ENCODE measurements at regions not wholly inside any gene's neighbourhood (a gene's known extent, or its start where the extent isn't known, plus 50 kb on each side); places are given as distances from the start of the nearest gene placed in this dataset.

DNA sequence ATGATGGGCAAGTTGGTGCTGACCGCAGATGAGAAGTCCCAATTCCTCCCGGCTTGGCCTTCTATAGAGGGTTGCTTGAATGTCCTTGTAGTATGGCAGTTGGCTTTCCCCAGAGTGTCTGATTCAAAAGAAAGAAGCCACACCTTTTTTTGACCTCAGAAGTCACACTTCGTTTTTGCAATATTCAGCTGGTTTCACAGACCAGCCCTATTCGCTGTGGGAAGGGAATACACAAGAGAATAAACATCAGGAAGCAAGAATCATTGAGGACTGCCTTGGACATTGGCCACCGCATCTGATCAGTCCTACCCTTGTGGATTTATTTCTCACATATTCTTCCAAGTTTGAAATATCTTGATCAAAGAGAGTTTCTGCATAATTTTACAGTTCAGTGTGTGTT, 228.6 kb upstream of the SUCLG2 start:
- Histone ChIP-seq H3K9me3 (ENCODE audit: severe bottlenecking) (no peaks in the 10 kb centered on the region), H3K27ac (no peak overlapping the region), H3K4me3 (ENCODE audit: low read depth, low read length) (no peak overlapping the region), H3K27me3 (ENCODE audit: insufficient read depth, low read depth, severe bottlenecking) (no peaks in the 10 kb centered on the region), H3K36me3 (no peaks in the 10 kb centered on the region)
- TF ChIP-seq, protein P1, sequence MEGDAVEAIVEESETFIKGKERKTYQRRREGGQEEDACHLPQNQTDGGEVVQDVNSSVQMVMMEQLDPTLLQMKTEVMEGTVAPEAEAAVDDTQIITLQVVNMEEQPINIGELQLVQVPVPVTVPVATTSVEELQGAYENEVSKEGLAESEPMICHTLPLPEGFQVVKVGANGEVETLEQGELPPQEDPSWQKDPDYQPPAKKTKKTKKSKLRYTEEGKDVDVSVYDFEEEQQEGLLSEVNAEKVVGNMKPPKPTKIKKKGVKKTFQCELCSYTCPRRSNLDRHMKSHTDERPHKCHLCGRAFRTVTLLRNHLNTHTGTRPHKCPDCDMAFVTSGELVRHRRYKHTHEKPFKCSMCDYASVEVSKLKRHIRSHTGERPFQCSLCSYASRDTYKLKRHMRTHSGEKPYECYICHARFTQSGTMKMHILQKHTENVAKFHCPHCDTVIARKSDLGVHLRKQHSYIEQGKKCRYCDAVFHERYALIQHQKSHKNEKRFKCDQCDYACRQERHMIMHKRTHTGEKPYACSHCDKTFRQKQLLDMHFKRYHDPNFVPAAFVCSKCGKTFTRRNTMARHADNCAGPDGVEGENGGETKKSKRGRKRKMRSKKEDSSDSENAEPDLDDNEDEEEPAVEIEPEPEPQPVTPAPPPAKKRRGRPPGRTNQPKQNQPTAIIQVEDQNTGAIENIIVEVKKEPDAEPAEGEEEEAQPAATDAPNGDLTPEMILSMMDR (IDR thresholded peaks at IDR 0.05; ENCODE audit: low read depth, low read length), result no peak
- DNase-seq, result no peak

DNA sequence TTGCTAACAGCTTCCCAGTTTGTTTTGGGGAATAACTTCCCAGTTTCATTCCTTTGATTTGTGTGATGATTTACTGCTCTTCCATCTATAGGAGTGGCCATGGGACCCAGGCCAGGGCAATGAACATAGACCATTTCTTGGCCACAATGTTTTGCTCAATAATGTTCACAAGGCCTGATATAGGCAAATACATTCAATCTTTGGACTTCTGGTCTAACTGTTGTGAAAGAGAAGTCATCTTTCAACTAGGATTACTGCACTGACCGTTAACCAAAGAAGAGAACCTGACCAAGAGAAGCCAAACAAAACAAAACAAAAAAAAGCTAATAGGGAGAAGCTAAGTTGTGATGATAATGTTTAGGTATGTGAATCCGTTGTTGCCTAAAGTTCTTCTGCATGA, 221.8 kb upstream of the SUCLG2 start:
- Histone ChIP-seq H3K4me3 (ENCODE audit: low read depth, low read length) (no peak overlapping the region), H3K9me3 (ENCODE audit: severe bottlenecking) (no peaks in the 10 kb centered on the region), H3K36me3 (no peaks in the 10 kb centered on the region), H3K27ac (no peak overlapping the region), H3K27me3 (ENCODE audit: insufficient read depth, low read depth, severe bottlenecking) (no peaks in the 10 kb centered on the region)
- DNase-seq, result no peak
- TF ChIP-seq, protein P1 (IDR thresholded peaks at IDR 0.05; ENCODE audit: low read depth, low read length), result no peak

DNA sequence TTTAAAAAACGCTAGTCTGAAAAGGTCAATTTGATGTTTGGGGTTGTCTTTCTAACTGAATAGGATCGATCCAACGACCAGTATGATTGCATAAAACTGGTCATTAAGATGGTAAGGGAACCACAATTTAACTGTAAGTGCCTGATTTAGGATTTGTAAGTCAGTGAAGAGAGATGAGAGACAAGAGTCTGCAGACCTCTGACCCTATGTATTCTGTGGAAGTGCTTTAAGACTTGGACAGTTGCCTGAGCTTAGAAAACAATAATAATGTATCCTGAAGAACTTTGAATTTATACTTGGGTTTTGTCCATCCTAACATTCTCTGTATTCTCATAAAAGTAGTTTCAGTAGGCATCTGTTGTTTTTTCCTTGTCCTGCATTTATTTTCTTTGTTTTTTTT, 221.4 kb upstream of the SUCLG2 start:
- no peaks in the 10 kb centered on the region for H3K36me3 ChIP-seq
- no peaks in the 10 kb centered on the region for H3K27me3 ChIP-seq (ENCODE audit: insufficient read depth, low read depth, severe bottlenecking)
- H3K27ac ChIP-seq, result no peak overlapping the region
- no peak for DNase-seq
- no peak overlapping the region for H3K4me3 ChIP-seq (ENCODE audit: low read depth, low read length)
- TF ChIP-seq, protein P1 (IDR thresholded peaks at IDR 0.05; ENCODE audit: low read depth, low read length), result no peak
- H3K9me3 ChIP-seq (ENCODE audit: severe bottlenecking), result no peaks in the 10 kb centered on the region

DNA sequence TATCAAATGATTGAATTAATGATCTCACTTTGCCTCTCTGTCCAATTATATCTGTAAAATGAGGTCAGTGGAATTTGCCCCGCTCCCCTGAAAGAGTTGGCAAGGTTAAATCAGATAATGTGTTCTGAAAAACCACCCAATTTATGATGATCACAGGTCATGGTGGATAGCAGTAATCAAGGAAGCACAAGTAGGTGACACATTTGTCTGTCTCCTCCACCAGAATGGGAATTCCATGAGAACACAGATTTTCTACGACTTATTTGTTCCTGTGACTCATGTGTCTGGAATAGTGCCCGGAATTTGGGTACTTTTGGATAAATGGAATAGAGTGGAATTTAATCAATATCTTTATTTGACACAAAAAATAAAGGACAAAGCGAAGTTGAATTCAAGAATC, 220.9 kb upstream of the SUCLG2 start:
- no peak overlapping the region for H3K27ac ChIP-seq
- no peak for DNase-seq
- no peaks in the 10 kb centered on the region for H3K27me3 ChIP-seq (ENCODE audit: insufficient read depth, low read depth, severe bottlenecking)
- H3K9me3 ChIP-seq (ENCODE audit: severe bottlenecking), result no peaks in the 10 kb centered on the region
- no peak overlapping the region for H3K4me3 ChIP-seq (ENCODE audit: low read depth, low read length)
- TF ChIP-seq, protein P1 (IDR thresholded peaks at IDR 0.05; ENCODE audit: low read depth, low read length), result no peak
- H3K36me3 ChIP-seq, result no peaks in the 10 kb centered on the region

DNA sequence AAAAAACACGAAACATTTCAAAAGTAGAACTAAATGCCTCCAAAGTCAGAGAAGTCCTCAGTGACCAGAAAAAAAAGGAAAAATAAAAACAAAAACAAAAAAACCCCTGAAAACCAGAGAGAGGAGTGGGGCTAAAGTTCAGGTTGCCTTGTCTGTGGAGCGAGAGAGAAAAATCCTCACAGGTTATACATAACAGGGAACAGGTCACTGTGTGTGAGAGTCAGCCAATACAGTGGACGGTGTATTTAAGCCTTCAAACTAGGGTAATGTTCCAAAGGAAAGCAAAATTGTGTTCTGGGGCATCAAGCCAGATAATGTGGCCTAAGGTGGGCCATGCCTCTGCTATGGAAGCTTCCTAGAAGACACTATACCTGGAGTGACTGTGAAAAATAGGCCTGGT, 216.1 kb upstream of the SUCLG2 start:
- no peak for DNase-seq
- TF ChIP-seq, protein P1 (IDR thresholded peaks at IDR 0.05; ENCODE audit: low read depth, low read length), result no peak
- Histone ChIP-seq H3K27ac (no peak overlapping the region), H3K4me3 (ENCODE audit: low read depth, low read length) (no peak overlapping the region), H3K9me3 (ENCODE audit: severe bottlenecking) (no peaks in the 10 kb centered on the region), H3K27me3 (ENCODE audit: insufficient read depth, low read depth, severe bottlenecking) (no peaks in the 10 kb centered on the region), H3K36me3 (no peaks in the 10 kb centered on the region)

DNA sequence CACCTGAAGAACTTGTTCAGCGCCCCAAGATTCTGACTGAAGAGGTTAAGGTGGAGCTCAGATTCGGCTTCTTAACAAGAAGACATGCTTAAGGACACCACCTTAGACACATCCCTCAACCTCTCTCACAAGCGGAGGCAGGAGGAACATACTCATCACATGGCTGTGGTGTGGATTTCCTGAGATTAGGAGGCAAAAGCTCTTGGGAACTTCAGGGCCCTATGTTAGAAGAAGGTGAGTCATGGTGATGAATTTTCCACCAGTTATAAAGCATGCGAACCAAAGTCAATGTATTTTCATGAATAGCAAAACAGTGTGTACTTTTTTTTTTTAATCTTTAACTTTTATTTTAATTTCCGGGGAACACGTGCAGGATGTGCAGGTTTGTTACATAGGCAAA, 212.2 kb upstream of the SUCLG2 start:
- TF ChIP-seq, protein P1 (IDR thresholded peaks at IDR 0.05; ENCODE audit: low read depth, low read length), result no peak

More for the DNA sequence above, 212.2 kb upstream of the SUCLG2 start:
- Histone ChIP-seq H3K9me3 (ENCODE audit: severe bottlenecking) (no peaks in the 10 kb centered on the region), H3K27ac (no peak overlapping the region), H3K4me3 (ENCODE audit: low read depth, low read length) (no peak overlapping the region), H3K27me3 (ENCODE audit: insufficient read depth, low read depth, severe bottlenecking) (no peaks in the 10 kb centered on the region), H3K36me3 (no peaks in the 10 kb centered on the region)
- DNase-seq, result no peak
